Muscle of arm (tissue), 1 donor: ENCODE measurements at regions not wholly inside any gene's neighbourhood (a gene's known extent, or its start where the extent isn't known, plus 50 kb on each side); places are given as distances from the start of the nearest gene placed in this dataset.

Experiments used
- DNase-seq: peaks from one replicate; pipeline ENCODE4 v3.0.0-alpha.2; 2013

GRCh38 chr1:218772575-218772974, 401.1 kb upstream of the LYPLAL1 start:
- DNase-seq, result peak; percentile 14

DNA sequence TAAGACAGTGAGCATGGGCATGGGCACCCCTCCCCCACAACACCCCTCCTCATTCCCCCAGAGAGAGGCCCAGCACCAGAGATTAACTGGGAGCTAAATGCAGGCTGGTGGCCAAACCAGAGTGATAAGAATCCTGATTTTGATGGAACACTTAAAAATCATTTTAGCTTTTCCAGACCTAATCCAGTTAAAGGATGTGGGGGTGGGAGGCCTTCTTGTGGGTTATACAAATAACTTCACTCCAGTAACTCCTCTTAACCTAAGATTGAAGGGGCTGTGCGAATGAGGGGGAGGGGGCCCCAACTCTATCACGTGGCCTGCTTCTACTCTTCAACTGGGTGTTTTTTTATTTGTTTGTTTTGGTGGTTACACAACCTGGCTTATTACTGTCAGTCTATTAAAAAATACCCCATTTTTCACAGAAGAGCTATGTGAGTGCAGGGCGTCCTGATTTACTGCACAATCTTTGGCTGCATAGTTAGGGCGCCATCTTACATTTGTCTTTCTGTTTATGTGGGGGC, 398.1 kb upstream of the LYPLAL1 start:
- DNase-seq, result no peak

DNA sequence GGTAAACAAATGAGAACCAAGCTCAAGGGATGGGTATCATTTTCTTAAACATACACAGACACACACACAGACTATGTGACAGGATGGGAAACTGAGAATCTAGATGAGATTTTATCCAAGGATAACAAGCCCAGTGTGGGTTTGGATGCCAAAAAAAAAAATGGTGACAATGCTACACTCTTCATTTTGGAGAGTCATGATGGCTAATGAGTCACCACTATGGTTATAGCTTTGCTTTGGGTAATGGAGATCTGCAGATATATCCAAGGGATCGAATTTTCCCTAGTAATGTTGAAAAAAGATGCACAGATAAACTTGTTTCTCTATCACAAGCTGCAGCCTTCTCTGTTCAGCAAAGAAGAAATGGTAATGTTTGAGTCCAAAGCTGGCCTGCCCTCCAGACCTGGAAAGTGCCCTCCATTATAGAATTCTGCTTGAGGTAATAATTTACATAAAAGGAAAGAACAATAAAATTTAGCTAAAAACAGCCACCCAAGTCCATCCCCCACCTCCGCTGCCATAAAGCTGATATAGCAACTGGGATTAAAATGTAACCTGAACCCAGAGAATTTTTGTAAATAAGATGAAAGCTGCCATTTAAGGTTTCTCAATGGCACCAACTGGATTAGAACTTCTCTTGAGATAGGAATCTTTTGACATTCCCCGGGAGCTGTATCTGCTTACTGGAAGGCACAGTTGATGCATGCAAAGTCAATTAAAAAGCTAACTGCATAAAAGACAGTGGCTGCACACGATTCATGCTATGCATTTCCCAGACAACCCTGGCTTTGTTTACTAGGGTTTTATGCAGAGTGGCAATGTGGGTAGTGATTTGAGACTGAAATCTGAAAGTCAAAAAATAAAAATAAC, 395.2 kb upstream of the LYPLAL1 start:
- DNase-seq, result no peak

DNA sequence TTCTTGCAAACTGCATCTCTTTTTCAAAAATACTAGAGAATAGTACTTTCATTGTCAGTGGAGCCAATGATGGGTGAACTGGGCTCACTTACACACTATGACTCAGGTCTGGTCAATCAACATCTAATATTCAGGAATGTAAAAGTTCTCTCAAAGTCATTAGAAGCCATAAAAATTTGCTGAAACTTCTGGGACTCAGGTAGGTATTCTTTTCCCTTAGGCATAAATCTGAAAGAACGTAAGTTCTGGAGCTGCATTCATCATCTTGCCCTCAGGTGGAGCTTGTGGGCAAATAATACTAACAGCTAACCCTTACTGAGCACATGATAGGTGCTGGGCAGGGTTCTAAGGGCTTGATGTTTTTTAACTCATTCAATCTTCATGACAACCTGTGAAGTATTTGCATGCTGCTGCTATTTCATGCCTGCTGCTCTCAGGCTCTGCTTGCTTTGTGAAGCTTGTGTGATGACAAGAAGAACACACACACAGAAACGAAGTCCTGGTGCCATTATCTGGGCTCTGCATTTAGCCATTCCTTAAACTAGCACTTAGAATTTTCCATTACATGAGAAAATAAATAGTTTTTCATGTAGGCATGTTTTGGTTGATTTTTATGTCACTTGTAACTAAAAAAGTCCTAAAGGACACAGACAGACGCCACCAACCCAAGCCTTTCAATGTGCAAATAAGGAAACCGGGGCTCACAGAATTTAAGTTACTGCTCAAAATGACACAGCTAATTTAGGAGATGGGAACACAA, 394.2 kb upstream of the LYPLAL1 start:
- no peak for DNase-seq

GRCh38 chr1:218783131-218783530, 390.5 kb upstream of the LYPLAL1 start:
- no peak for DNase-seq

- DNase-seq, result no peak
Observed at GRCh38 chr1:218783916-218784315, 389.8 kb upstream of the LYPLAL1 start.

- peak; percentile 9 for DNase-seq
Observed at GRCh38 chr1:218785928-218786327, 387.8 kb upstream of the LYPLAL1 start.

DNA sequence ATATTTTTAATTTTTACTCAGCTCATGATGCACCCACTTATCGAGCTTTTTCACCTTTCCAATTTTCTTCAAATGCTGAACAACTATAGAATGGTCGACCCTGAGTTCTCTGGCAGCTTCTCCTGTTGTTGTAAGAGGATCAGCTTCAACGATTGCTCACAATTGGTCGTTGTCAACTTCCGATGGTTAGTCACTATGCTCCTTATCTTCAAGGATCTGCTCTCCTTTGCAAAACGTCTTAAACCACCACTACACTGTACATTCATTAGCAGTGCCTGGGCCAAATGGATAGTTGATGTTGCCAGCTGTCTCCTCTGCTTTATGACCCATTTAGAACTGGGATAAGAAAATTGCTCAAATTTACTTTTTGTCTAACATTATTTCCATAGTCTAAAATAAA, 385.9 kb upstream of the LYPLAL1 start:
- DNase-seq, result no peak

DNA sequence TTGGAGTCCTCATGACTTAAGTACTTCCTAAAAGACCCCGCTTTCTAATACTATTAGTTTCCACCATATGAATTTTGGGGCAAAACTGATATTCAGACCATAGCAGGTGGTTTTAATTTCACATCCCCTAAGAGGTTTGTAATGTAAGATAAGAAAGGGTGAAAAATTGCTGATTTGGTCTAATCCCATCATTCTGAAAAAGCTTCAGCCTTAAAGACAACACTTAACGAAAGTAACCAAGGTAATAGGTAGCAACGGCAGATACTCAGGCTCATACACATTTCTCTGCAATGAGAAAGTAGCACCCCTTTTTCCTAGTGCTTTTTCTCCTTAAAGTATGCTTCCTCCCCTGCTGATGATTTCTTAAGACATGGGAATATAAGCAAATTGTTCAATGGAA, 376.9 kb upstream of the LYPLAL1 start:
- no peak for DNase-seq

GRCh38 chr1:218802799-218803198, 370.9 kb upstream of the LYPLAL1 start:
- no peak for DNase-seq

DNA sequence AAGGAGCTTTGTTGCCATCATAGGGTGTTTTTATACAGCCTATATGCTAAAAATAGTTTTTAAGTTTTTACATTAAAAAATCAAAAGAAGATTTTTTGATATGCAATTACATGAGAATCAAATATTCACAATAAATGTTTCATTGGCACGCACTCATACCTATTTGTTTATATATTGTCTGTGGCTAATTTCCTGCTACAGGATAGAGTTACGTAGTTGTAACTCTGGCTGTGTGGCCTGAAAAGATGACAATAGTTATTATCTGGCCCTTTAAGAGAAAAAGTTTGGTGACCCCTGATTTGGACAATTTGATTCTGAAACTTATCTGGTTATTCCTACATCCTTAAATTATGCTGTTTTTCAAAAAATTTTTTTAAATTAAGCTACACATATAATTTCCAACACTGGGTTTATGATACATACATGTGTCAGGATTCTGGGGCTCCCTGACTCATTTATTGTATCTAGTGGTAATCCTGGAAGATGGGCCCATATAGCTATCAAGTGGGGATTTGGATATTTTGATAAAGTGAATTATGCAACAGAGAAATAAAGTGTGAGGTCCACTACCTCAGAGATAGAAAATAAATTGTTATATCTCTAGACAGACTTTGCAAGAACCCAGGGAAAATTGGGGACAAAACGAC, 370.2 kb upstream of the LYPLAL1 start:
- no peak for DNase-seq

DNA sequence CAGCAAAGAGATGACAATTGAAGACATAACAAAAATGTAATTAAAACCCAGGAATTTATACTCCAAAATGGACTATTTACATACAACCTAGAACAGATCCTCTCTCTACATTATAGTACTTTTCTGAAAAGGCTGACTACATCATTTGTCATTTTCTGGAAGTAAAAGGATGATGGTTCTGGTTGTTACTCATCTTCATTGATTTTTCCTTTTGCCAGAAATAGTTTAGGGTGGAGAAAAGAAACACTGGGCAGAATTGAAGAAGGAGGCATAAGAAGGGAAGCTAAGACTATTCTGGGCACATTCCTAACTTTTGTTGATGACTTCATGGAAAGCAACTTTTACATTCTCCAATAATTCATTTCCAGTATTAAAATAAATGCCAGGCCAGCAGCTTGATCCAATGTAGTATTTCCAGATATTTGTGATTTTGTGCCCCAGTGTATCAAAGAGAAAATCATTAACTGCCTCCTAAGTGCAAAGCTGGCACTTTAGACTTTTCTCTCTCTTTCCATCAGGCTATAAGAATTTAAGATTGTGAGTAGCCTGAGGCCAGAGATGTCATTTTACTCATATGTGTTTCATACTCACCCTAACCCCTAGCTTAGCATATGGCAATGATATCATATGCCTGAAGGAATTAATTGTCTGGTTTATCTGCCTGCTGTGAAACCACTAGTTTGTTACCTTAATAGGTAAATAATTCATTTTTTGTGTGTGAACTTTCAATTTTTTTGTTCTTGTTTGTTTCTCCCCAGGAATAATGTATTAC, 369.5 kb upstream of the LYPLAL1 start:
- no peak for DNase-seq

DNA sequence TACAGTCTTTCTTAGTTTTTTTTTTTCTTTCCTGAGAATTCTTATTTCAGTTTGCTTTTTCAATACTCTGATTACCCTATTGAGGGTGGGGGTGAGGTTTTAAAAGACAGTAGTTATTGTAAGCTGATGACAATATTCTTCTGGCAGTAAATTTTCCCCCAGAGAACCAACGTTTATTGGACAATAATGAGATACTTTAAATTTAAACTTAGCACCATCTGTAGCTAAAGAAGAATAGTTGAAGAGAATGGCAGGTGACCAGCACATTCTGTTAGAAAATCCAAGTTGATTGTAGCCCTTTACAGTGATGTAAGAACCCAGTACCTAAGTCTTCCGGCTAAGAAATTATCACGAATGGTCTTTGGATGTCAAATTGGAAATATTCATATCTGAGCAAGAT, 364.6 kb upstream of the LYPLAL1 start:
- peak; percentile 15 for DNase-seq

DNA sequence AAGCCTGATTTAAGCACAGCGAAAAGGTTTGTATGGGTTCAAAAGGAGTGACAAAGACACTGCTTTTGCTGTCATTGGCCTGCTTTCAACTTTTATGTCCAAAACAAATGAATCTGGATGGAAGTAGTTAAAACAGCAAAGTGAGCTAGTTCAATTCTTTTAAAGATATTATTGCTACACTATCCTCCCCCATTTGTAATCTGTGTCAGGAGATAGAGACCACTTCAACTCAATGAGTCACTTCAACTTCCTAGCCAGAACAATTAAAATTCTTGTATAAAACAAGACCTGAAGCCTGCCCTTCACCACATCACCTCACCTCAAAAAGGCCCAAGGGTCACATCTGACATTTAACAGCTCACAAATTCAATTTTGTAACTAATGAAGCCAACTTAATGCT, 364.1 kb upstream of the LYPLAL1 start:
- DNase-seq, result peak; percentile 13

GRCh38 chr1:218810306-218810705, 363.4 kb upstream of the LYPLAL1 start:
- DNase-seq, result peak; percentile 78

DNA sequence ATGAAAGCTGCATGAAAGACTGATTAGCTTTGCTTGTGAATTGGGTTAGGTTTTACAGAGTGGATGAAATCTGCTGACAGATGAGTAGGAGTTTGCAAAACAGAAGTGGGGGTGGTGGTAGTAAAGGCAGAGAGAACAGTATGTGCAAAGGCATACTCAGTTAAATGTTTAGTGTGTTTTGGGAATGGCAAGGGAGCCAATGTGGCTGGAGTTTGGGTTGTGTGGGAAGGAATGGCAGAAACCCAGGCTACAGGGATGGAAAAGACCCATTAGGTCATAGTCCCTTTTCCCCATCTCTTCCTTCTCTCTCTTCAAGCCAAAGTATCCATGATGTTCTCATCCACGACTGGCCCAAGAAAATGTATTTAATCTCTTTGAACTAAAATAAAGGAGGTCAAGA, 362.2 kb upstream of the LYPLAL1 start:
- peak; percentile 12 for DNase-seq

GRCh38 chr1:218812360-218812759, 361.3 kb upstream of the LYPLAL1 start:
- no peak for DNase-seq

- DNase-seq, result no peak
Observed at GRCh38 chr1:218813237-218813636, 360.4 kb upstream of the LYPLAL1 start.

GRCh38 chr1:218815076-218815475, 358.6 kb upstream of the LYPLAL1 start:
- DNase-seq, result no peak

DNA sequence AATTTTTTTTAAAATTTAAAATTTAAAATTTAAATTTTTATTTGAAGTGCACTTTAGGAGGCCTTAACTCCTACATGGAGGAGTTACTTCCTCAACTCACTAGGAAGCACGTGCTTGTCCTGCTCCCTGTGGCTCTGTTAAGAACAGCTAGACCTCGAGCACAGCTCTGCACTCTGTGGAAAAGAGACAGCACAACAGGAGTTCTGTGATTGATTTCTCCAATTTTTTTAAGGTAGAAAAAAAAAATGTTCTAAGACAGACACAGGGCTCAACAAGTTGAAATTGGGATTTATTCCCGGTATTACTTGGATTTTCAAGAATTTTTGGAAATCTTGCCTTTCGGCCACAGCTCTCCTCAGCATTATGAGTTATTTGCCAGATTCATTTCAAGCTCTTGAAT, 356.6 kb upstream of the LYPLAL1 start:
- peak; percentile 46 for DNase-seq

DNA sequence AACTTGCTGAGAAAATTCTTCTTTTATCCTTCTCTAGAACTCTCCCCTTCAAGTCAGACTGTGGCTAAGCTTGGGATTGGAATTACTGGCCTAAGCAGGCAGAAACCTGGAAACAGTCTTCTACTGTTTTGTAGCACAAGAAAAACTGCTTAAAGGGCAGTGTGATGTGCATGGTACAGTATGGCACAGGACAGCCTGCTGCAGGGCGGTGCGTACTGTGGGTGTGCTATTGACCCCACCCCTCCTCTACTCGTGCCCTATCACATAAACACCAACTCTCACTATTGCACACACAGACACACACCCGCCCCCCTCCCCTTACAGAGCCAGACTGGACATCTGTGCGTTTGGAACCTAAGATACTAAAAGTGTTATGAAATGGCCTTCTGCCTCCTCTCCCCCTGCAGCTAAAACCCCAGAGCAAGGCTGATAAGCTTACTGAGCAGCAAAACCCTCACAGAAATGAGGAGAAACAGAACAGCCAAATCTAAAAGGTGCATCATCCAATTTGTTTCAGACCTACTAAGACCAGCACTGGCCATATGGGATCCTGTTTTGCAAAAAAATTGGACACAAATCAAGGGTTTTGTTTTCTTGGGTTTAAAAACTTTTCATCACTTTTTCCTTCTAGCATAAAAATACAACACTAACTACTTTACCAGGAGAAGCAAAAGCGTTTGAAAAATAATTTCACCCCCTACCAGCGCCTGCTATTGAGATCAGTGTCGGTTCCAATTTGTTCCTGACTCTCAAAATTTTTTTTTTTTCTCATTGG, 355.8 kb upstream of the LYPLAL1 start:
- peak; percentile 72 for DNase-seq
